PC-9 (cell line): ENCODE measurements at regions not wholly inside any gene's neighbourhood (a gene's known extent, or its start where the extent isn't known, plus 50 kb on each side); places are given as distances from the start of the nearest gene placed in this dataset.

Experiments
- CTCF ChIP-seq: fragments of 200-600 bp; sonication (generic); conservative IDR thresholded peaks from 2 replicates; pipeline ENCODE4 v1.6.1; 2017; ENCODE audit warnings: mixed run types, antibody characterized with exemption, mild to moderate bottlenecking, moderate library complexity
- EZH2 ChIP-seq: fragments of 200-600 bp; sonication (generic); IDR thresholded peaks from 2 replicates; pipeline ENCODE4 v1.8.0; 2017; ENCODE audit warnings: antibody characterized with exemption, low read depth

- TF ChIP-seq CTCF (no peak), EZH2 (no peak)
Measured at GRCh38 chr20:16978497-16978896, 230.3 kb downstream of the OTOR start.
